H9 (cell line): ENCODE measurements at regions not wholly inside any gene's neighbourhood (a gene's known extent, or its start where the extent isn't known, plus 50 kb on each side); places are given as distances from the start of the nearest gene placed in this dataset.

Source experiments
- DNase-seq: peaks from one replicate; pipeline ENCODE4 v3.0.0-alpha.2; 2017
- H2AFZ ChIP-seq: one replicate; pipeline ENCODE4 v1.6.1; 2013; ENCODE audit warnings: mild to moderate bottlenecking, low read length, control low read depth, moderate library complexity
- H2AK5ac ChIP-seq: 2 replicates; pipeline ENCODE4 v1.6.1; 2013; ENCODE audit warnings: low read length, control low read depth, mixed read lengths; ENCODE audit not compliant: insufficient read length
- H2BK120ac ChIP-seq: one replicate; pipeline ENCODE4 v1.6.1; 2013; ENCODE audit warnings: low read depth, mild to moderate bottlenecking, low read length, control low read depth, inconsistent platforms; ENCODE audit not compliant: poor library complexity, severe bottlenecking
- H2BK12ac ChIP-seq: 2 replicates; pipeline ENCODE4 v1.6.1; 2013; ENCODE audit warnings: low read length, control low read depth, mixed read lengths, low read depth; ENCODE audit not compliant: insufficient read length
- H2BK15ac ChIP-seq: 2 replicates; pipeline ENCODE4 v1.6.1; 2013; ENCODE audit warnings: low read depth, low read length, control low read depth
- H2BK20ac ChIP-seq: one replicate; pipeline ENCODE4 v1.6.1; 2013; ENCODE audit warnings: low read depth, mild to moderate bottlenecking, low read length, control low read depth, inconsistent platforms; ENCODE audit not compliant: poor library complexity, severe bottlenecking
- H2BK5ac ChIP-seq: 2 replicates; pipeline ENCODE4 v1.6.1; 2013; ENCODE audit warnings: low read length, control low read depth, mixed read lengths; ENCODE audit not compliant: insufficient read length
- H3K14ac ChIP-seq: 2 replicates; pipeline ENCODE4 v1.6.1; 2013; ENCODE audit warnings: low read length, control low read depth; ENCODE audit not compliant: insufficient read depth
- H3K18ac ChIP-seq: 2 replicates; pipeline ENCODE4 v1.6.1; 2013; ENCODE audit warnings: low read depth, mild to moderate bottlenecking, mixed read lengths, low read length, control low read depth; ENCODE audit not compliant: insufficient read length
- H3K23ac ChIP-seq: 2 replicates; pipeline ENCODE4 v1.6.1; 2013; ENCODE audit warnings: low read length, control low read depth, mixed read lengths, low read depth; ENCODE audit not compliant: insufficient read length
- H3K23me2 ChIP-seq: 2 replicates; pipeline ENCODE4 v1.6.1; 2013; ENCODE audit warnings: low read depth, mild to moderate bottlenecking, mixed read lengths, low read length, control low read depth; ENCODE audit not compliant: insufficient read length, poor library complexity, severe bottlenecking
- H3K27ac ChIP-seq: 2 replicates; pipeline ENCODE4 v1.5.1; 2013; ENCODE audit warnings: low read length, control low read depth, mixed read lengths, low read depth; ENCODE audit not compliant: insufficient read length
- H3K27me3 ChIP-seq: 2 replicates; pipeline ENCODE4 v1.6.1; 2013; ENCODE audit warnings: low read length, control low read depth, inconsistent platforms; ENCODE audit not compliant: insufficient read depth
- H3K4ac ChIP-seq: 2 replicates; pipeline ENCODE4 v1.6.1; 2013; ENCODE audit warnings: low read depth, mild to moderate bottlenecking, control low read depth, inconsistent platforms, low read length, moderate library complexity
- H3K4me1 ChIP-seq: 2 replicates; pipeline ENCODE4 v1.6.1; 2013; ENCODE audit warnings: low read length, control low read depth, inconsistent platforms; ENCODE audit not compliant: insufficient read depth
- H3K4me2 ChIP-seq: 2 replicates; pipeline ENCODE4 v1.6.1; 2013; ENCODE audit warnings: low read length, control low read depth, mixed read lengths; ENCODE audit not compliant: insufficient read length, insufficient read depth
- H3K56ac ChIP-seq: 2 replicates; pipeline ENCODE4 v1.6.1; 2013; ENCODE audit warnings: low read depth, mild to moderate bottlenecking, mixed read lengths, low read length, control low read depth; ENCODE audit not compliant: insufficient read length
- H3K79me1 ChIP-seq: 2 replicates; pipeline ENCODE4 v1.6.1; 2013; ENCODE audit warnings: low read depth, mild to moderate bottlenecking, moderate library complexity, low read length, control low read depth, inconsistent platforms; ENCODE audit not compliant: insufficient read depth, poor library complexity, severe bottlenecking
- H3K79me2 ChIP-seq: 2 replicates; pipeline ENCODE4 v1.6.1; 2013; ENCODE audit warnings: low read length, control low read depth, inconsistent platforms; ENCODE audit not compliant: insufficient read depth
- H3K9ac ChIP-seq: 2 replicates; pipeline ENCODE4 v1.6.1; 2013; ENCODE audit warnings: low read length, control low read depth, mixed read lengths; ENCODE audit not compliant: insufficient read length; ENCODE audit errors: extremely low read depth
- H3K9me3 ChIP-seq: one replicate; pipeline ENCODE4 v1.6.1; 2013; ENCODE audit warnings: low read depth, low read length, inconsistent platforms; ENCODE audit not compliant: control insufficient read depth
- H3T11ph ChIP-seq: one replicate; pipeline ENCODE4 v1.6.1; 2013; ENCODE audit warnings: mild to moderate bottlenecking, low read length, control low read depth, inconsistent platforms
- H4K20me1 ChIP-seq: one replicate; pipeline ENCODE4 v1.6.1; 2013; ENCODE audit not compliant: control insufficient read depth, insufficient read length, insufficient read depth
- H4K5ac ChIP-seq: 2 replicates; pipeline ENCODE4 v1.6.1; 2013; ENCODE audit warnings: low read depth, mild to moderate bottlenecking, mixed read lengths, low read length, control low read depth; ENCODE audit not compliant: insufficient read length
- H4K8ac ChIP-seq: replicated peaks from 2 replicates; pipeline ENCODE4 v1.6.1; 2013; ENCODE audit warnings: low read length, control low read depth, mixed read lengths, low read depth; ENCODE audit not compliant: insufficient read length
- H4K91ac ChIP-seq: 2 replicates; pipeline ENCODE4 v1.6.1; 2013; ENCODE audit warnings: low read depth, mild to moderate bottlenecking, moderate library complexity, mixed read lengths, low read length, control low read depth; ENCODE audit not compliant: insufficient read length
- H3K27ac Mint-ChIP-seq, 3 experiments: 2 replicates in 2 of 3; 3 replicates in 1 of 3; pipeline ENCODE4 v1.8.0; 2020 to 2021; ENCODE audit warnings: mixed read lengths in 3 of 3, mild to moderate bottlenecking in 1 of 3, moderate library complexity in 1 of 3
- H3K27me3 Mint-ChIP-seq: 2 replicates; pipeline ENCODE4 v1.8.0; 2021; ENCODE audit warnings: low read depth, mild to moderate bottlenecking, moderate library complexity, mixed read lengths
- H3K36me3 Mint-ChIP-seq, 3 experiments: 2 replicates in 2 of 3; 3 replicates in 1 of 3; pipeline ENCODE4 v1.8.0; 2020 to 2021; ENCODE audit warnings: low read depth in 3 of 3, mixed read lengths in 3 of 3; ENCODE audit not compliant: insufficient read depth in 1 of 3
- H3K4me1 Mint-ChIP-seq, 2 experiments: 2 replicates each; pipeline ENCODE4 v1.8.0; 2020; ENCODE audit warnings: mixed read lengths in 2 of 2
- H3K4me3 Mint-ChIP-seq, 2 experiments: 2 replicates in 1 of 2; 3 replicates in 1 of 2; pipeline ENCODE4 v1.8.0; 2020 to 2021; ENCODE audit warnings: mild to moderate bottlenecking in 2 of 2, mixed read lengths in 2 of 2, moderate library complexity in 1 of 2
- H3K9me3 Mint-ChIP-seq, 2 experiments: 2 replicates in 1 of 2; 3 replicates in 1 of 2; pipeline ENCODE4 v1.8.0; 2020; ENCODE audit warnings: mild to moderate bottlenecking in 2 of 2, mixed read lengths in 2 of 2, moderate library complexity in 1 of 2
- WGBS: extraction: QIAGEN DNeasy Blood & Tissue Kit; methylation state at CpG from one replicate; pipeline ENCODE4 v1.1.7; 2013; ENCODE audit warnings: missing lambda C conversion rate, low lambda C conversion rate, mixed read lengths; ENCODE audit not compliant: insufficient read length; ENCODE audit errors: extremely low coverage; 5-methylcytosine and 5-hydroxymethylcytosine counted together
- TF ChIP-seq, protein P1 (sequence below): fragments of 200-600 bp; sonication (generic); conservative IDR thresholded peaks from 3 replicates; pipeline ENCODE4 v1.8.0; 2021; ENCODE audit warnings: antibody characterized with exemption, mild to moderate bottlenecking

DNA sequence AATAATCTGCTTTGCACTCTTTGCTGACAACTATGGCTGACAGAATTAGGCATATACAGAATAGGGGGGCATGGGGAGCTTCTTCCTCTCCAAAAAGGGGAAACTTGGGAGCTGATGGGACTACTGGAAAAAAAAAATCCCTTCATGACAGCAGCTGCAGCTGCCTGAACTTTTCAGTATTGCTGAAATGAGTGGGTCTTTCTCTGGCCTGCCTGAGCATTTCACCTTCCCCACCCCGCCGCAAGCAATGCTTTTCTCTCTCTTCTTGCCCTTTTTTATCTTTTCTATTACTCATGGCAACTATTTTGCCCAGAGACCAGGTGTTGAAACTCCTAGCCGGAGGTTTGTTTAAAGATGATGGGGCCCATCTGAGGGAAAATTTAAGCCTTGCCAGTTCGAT lies 244.9 kb downstream of the SEMA3D start:
- H3K79me1 ChIP-seq: no peaks in the 10 kb centered on the region
- H3T11ph ChIP-seq: no peak overlapping the region
- H2BK5ac ChIP-seq: no peak overlapping the region
- no peak overlapping the region for H4K91ac ChIP-seq
- no peak overlapping the region for H2AK5ac ChIP-seq
- H3K56ac ChIP-seq: no peak overlapping the region
- H3K27me3 ChIP-seq: no peaks in the 10 kb centered on the region
- H3K4me3 Mint-ChIP-seq: no peak overlapping the region
- no peak overlapping the region for H3K4ac ChIP-seq
- H3K23ac ChIP-seq: no peak overlapping the region
- no peak overlapping the region for H2AFZ ChIP-seq
- DNase-seq: no peak
- no peaks in the 10 kb centered on the region for H3K36me3 Mint-ChIP-seq
- H3K4me2 ChIP-seq: no peak overlapping the region
- no peaks in the 10 kb centered on the region for H4K20me1 ChIP-seq
- no peaks in the 10 kb centered on the region for H3K27me3 Mint-ChIP-seq
- H3K9me3 ChIP-seq: no peaks in the 10 kb centered on the region
- H4K5ac ChIP-seq: no peak overlapping the region
- H3K4me1 ChIP-seq: no peaks in the 10 kb centered on the region
- no peak overlapping the region for H2BK20ac ChIP-seq
- no peaks in the 10 kb centered on the region for H3K79me2 ChIP-seq
- H3K9me3 Mint-ChIP-seq: no peaks in the 10 kb centered on the region
- no peak overlapping the region for H3K18ac ChIP-seq
- no peak overlapping the region for H3K9ac ChIP-seq
- H4K8ac ChIP-seq: no peak overlapping the region
- no peak overlapping the region for H2BK15ac ChIP-seq
- TF ChIP-seq, protein P1, sequence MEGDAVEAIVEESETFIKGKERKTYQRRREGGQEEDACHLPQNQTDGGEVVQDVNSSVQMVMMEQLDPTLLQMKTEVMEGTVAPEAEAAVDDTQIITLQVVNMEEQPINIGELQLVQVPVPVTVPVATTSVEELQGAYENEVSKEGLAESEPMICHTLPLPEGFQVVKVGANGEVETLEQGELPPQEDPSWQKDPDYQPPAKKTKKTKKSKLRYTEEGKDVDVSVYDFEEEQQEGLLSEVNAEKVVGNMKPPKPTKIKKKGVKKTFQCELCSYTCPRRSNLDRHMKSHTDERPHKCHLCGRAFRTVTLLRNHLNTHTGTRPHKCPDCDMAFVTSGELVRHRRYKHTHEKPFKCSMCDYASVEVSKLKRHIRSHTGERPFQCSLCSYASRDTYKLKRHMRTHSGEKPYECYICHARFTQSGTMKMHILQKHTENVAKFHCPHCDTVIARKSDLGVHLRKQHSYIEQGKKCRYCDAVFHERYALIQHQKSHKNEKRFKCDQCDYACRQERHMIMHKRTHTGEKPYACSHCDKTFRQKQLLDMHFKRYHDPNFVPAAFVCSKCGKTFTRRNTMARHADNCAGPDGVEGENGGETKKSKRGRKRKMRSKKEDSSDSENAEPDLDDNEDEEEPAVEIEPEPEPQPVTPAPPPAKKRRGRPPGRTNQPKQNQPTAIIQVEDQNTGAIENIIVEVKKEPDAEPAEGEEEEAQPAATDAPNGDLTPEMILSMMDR: no peak
- H3K27ac ChIP-seq: no peak overlapping the region
- no peak overlapping the region for H3K14ac ChIP-seq
- H2BK120ac ChIP-seq: no peak overlapping the region
- H2BK12ac ChIP-seq: no peak overlapping the region
- H3K4me1 Mint-ChIP-seq: peaks cover 0 to 3% of the 10 kb centered on the region in 2 experiments; a peak in 1 of 4 replicates
- H3K27ac Mint-ChIP-seq: no peak overlapping the region
- H3K23me2 ChIP-seq: no peaks in the 10 kb centered on the region
- no CpG with 5 or more reads among the region's 4 CpGs for WGBS
